GM12878 (cell line): ENCODE measurements at regions not wholly inside any gene's neighbourhood (a gene's known extent, or its start where the extent isn't known, plus 50 kb on each side); places are given as distances from the start of the nearest gene placed in this dataset.

Experiments used
- ATAC-seq: fragments of 200-7000 bp; cut with Tn5 transposase; 3 replicates; pipeline ENCODE4 v1.9.1; 2020; ENCODE audit warnings: mild to moderate bottlenecking, moderate library complexity
- BruUV-seq: library from RNA; stranded (reverse); fragments of 400-500 nt; replicated peaks from 2 replicates; lab custom pipeline; 2021; lab: Mats Ljungman, UMichigan
- CTCF ChIA-PET: fragments of 300-600 bp; sonication (Branson Sonifier 250); formaldehyde crosslinking; extraction: SDS; loops from one replicate; lab custom pipeline; 2021; ENCODE audit warnings: inconsistent platforms; lab: Yijun Ruan, JAX
- POLR2A ChIA-PET: fragments of 350-600 bp; formaldehyde crosslinking; extraction: SDS; loops from one replicate; lab custom pipeline; 2021; ENCODE audit warnings: inconsistent platforms; lab: Charles Lee
- RAD21 ChIA-PET: fragments of 300-600 bp; sonication (Branson Sonifier 250); formaldehyde crosslinking; loops from one replicate; lab custom pipeline; 2023; ENCODE audit warnings: antibody characterized with exemption; ENCODE audit not compliant: unreplicated experiment; lab: Charles Lee
- SMC1A ChIA-PET: fragments of 300-600 bp; sonication (Branson Sonifier 250); formaldehyde crosslinking; loops from one replicate; lab custom pipeline; 2023; ENCODE audit not compliant: unreplicated experiment, uncharacterized antibody; lab: Charles Lee
- DNase-seq: peaks from one replicate; pipeline ENCODE4 v3.0.0-alpha.2; 2011; ENCODE audit warnings: low read depth, low spot score
- FAIRE-seq: peaks from 3 replicates; lab custom pipeline; 2011; peaks lifted over from hg19 to GRCh38; lab: Jason Lieb, UNC
- H2AFZ ChIP-seq: 2 replicates; pipeline ENCODE4 v1.6.0; 2011; ENCODE audit warnings: low read depth, low read length, control low read depth; ENCODE audit not compliant: control insufficient read depth
- H3K27ac ChIP-seq: 2 replicates; pipeline ENCODE4 v1.5.1; 2011; ENCODE audit warnings: control low read depth; ENCODE audit not compliant: control insufficient read depth, insufficient read depth
- H3K27me3 ChIP-seq, 2 experiments: replicated peaks in 1 of 2; 2 replicates each; pipeline versions ENCODE4 v1.6.0 to v1.6.1; 2011; ENCODE audit warnings: low read length in 1 of 2; ENCODE audit not compliant: control insufficient read depth in 2 of 2, insufficient read depth in 2 of 2
- H3K36me3 ChIP-seq, 2 experiments: 2 replicates each; pipeline ENCODE4 v1.5.1; 2011; ENCODE audit warnings: low read length in 1 of 2; ENCODE audit not compliant: control insufficient read depth in 2 of 2, insufficient read depth in 2 of 2
- H3K4me1 ChIP-seq: 2 replicates; pipeline ENCODE4 v1.6.1; 2011; ENCODE audit warnings: mild to moderate bottlenecking, low read length, moderate library complexity, mixed read lengths; ENCODE audit not compliant: control insufficient read depth, insufficient read depth
- H3K4me2 ChIP-seq: 2 replicates; pipeline ENCODE4 v1.6.0; 2011; ENCODE audit warnings: control low read depth; ENCODE audit not compliant: control insufficient read depth, insufficient read depth
- H3K4me3 ChIP-seq: fragments of 200-600 bp; sonication (generic); 2 replicates; pipeline ENCODE4 v1.5.1; 2016
- H3K79me2 ChIP-seq: 2 replicates; pipeline ENCODE4 v1.6.0; 2011; ENCODE audit warnings: low read length; ENCODE audit not compliant: control insufficient read depth, insufficient read depth
- H3K9ac ChIP-seq: 2 replicates; pipeline ENCODE4 v1.8.0; 2011; ENCODE audit warnings: low read length, control low read depth, mixed read lengths; ENCODE audit not compliant: control insufficient read depth, insufficient read depth
- H3K9me3 ChIP-seq: replicated peaks from 3 replicates; pipeline ENCODE4 v1.5.1; 2011; ENCODE audit warnings: mild to moderate bottlenecking, low read length; ENCODE audit not compliant: control insufficient read depth, insufficient read depth
- H4K20me1 ChIP-seq: 2 replicates; pipeline ENCODE4 v1.6.0; 2011; ENCODE audit not compliant: control insufficient read depth, insufficient read depth
- ASH2L ChIP-seq: fragments of 300-600, 200-600 bp; sonication (generic); IDR thresholded peaks from 2 replicates; pipeline ENCODE4 v1.6.1; 2017; ENCODE audit warnings: low read depth, mild to moderate bottlenecking, borderline replicate concordance
- CEBPB ChIP-seq, 2 experiments: fragments of 150-350 bp in 1 of 2; IDR thresholded peaks; 2 replicates each; pipeline ENCODE4 v1.6.1; 2012 to 2014; ENCODE audit warnings: low read depth in 2 of 2, low read length in 2 of 2, borderline replicate concordance in 1 of 2, inconsistent platforms in 1 of 2
- CREB1 ChIP-seq: IDR thresholded peaks from 2 replicates; pipeline ENCODE4 v1.6.1; 2012; ENCODE audit warnings: low read depth, mild to moderate bottlenecking, inconsistent platforms
- CTCF ChIP-seq, 3 experiments: IDR thresholded peaks in 2 of 3; conservative IDR thresholded peaks in 1 of 3; 2 replicates each; pipeline ENCODE4 v1.5.1; 2011; ENCODE audit warnings: low read depth in 3 of 3, low read length in 3 of 3, mild to moderate bottlenecking in 3 of 3, control low read depth in 2 of 3, moderate library complexity in 2 of 3, inconsistent platforms in 1 of 3, mixed read lengths in 1 of 3; ENCODE audit not compliant: control insufficient read depth in 2 of 3, insufficient read depth in 1 of 3; ENCODE audit errors: extremely low read depth in 1 of 3
- E4F1 ChIP-seq: fragments of 450-650 bp; IDR thresholded peaks from 2 replicates; pipeline ENCODE4 v1.6.1; 2018; ENCODE audit warnings: borderline replicate concordance, mild to moderate bottlenecking; ENCODE audit not compliant: partially characterized antibody
- EGR1 ChIP-seq, 2 experiments: IDR thresholded peaks; 1 replicate in 1 of 2; 2 replicates in 1 of 2; pipeline ENCODE4 v1.6.1; 2011 to 2012; ENCODE audit warnings: low read depth in 2 of 2, low read length in 2 of 2, borderline replicate concordance in 1 of 2, mild to moderate bottlenecking in 1 of 2, moderate library complexity in 1 of 2
- EZH2 ChIP-seq: IDR thresholded peaks from 2 replicates; pipeline ENCODE4 v1.6.1; 2012; ENCODE audit warnings: low read depth, mild to moderate bottlenecking, control low read depth, inconsistent platforms, low read length, borderline replicate concordance; ENCODE audit not compliant: control insufficient read depth
- GATAD2B ChIP-seq: fragments of 450-650 bp; conservative IDR thresholded peaks from 2 replicates; pipeline ENCODE4 v1.6.1; 2017; ENCODE audit warnings: low read depth, mild to moderate bottlenecking, moderate library complexity
- LARP7 ChIP-seq: fragments of 450-650 bp; IDR thresholded peaks from 2 replicates; pipeline ENCODE4 v1.6.1; 2017; ENCODE audit warnings: mild to moderate bottlenecking
- MXI1 ChIP-seq: fragments of 150-350 bp; IDR thresholded peaks from 2 replicates; pipeline ENCODE4 v1.6.1; 2011; ENCODE audit warnings: low read depth, mild to moderate bottlenecking, inconsistent platforms, low read length, improper control_type of control experiment
- NFXL1 ChIP-seq: fragments of 450-650 bp; IDR thresholded peaks from 2 replicates; pipeline ENCODE4 v1.6.1; 2017; ENCODE audit warnings: antibody characterized with exemption, mild to moderate bottlenecking, borderline replicate concordance
- NFYB ChIP-seq: IDR thresholded peaks from 2 replicates; pipeline ENCODE4 v1.6.1; 2011; ENCODE audit warnings: low read depth, mild to moderate bottlenecking, low read length, improper control_type of control experiment, moderate library complexity; ENCODE audit not compliant: insufficient read depth
- NKRF ChIP-seq: fragments of 450-650 bp; conservative IDR thresholded peaks from 2 replicates; pipeline ENCODE4 v1.6.1; 2017; ENCODE audit warnings: mild to moderate bottlenecking, moderate library complexity
- SMAD5 ChIP-seq: IDR thresholded peaks from 2 replicates; pipeline ENCODE4 v1.6.1; 2016; ENCODE audit warnings: antibody characterized with exemption, low read depth
- YBX1 ChIP-seq: fragments of 450-650 bp; IDR thresholded peaks from 2 replicates; pipeline ENCODE4 v1.6.1; 2016; ENCODE audit warnings: antibody characterized with exemption
- WGBS: methylation state at CpG from one replicate; pipeline ENCODE4 v1.1.6; 2016; ENCODE audit warnings: low lambda C conversion rate; ENCODE audit not compliant: insufficient replicate concordance, insufficient coverage; ENCODE audit errors: missing lambda C conversion rate; 5-methylcytosine and 5-hydroxymethylcytosine counted together
- in situ Hi-C: fragments of 300-500 bp; cut with MboI; formaldehyde crosslinking; loops from 9 replicates; pipeline ENCODE4 v1.14.3; 2018; ENCODE audit warnings: mixed read lengths
- intact Hi-C: fragments of 100-400 bp; cut with micrococcal nuclease; formaldehyde crosslinking; loops from one replicate; pipeline ENCODE4 v1.14.2; 2022; ENCODE audit not compliant: unreplicated experiment

GRCh38 chr6:74603322-74604076, 602.4 kb downstream of the COL12A1 start:
- H3K9ac ChIP-seq: no peak overlapping the region
- FAIRE-seq (no peak), ATAC-seq (no peak), DNase-seq (no peak)
- ChIA-PET RAD21 (no interaction called here), CTCF (interaction anchor here (0.9 kb wide), 1 partner anchor 27 kb away, joined by 3 read pairs; no protein-coding TSS in a partner anchor), POLR2A (interaction anchor here (0.7 kb wide), 1 partner anchor 16 kb away, joined by 3 read pairs; no protein-coding TSS in a partner anchor), SMC1A (interaction anchor here (0.9 to 2.7 kb wide), 4 partner anchors 9 to 194 kb away, joined by 3 to 7 read pairs (median 4); no protein-coding TSS in a partner anchor)
- no peak overlapping the region for H3K4me2 ChIP-seq
- 25% methylated on average over 2 of the region's 2 CpGs for WGBS
- no peak overlapping the region for H2AFZ ChIP-seq
- peaks cover 10% of the 10 kb centered on the region for H3K4me1 ChIP-seq
- H3K27ac ChIP-seq: no peak overlapping the region
- H4K20me1 ChIP-seq: no peaks in the 10 kb centered on the region
- no peak overlapping the region for H3K4me3 ChIP-seq
- intact Hi-C loops (no loop called here), in situ Hi-C loops (no loop called here)
- no peaks in the 10 kb centered on the region for H3K79me2 ChIP-seq
- H3K36me3 ChIP-seq: no peaks in the 10 kb centered on the region
- no peaks in the 10 kb centered on the region for H3K9me3 ChIP-seq
- H3K27me3 ChIP-seq: no peaks in the 10 kb centered on the region
- BruUV-seq: no TSS peak
- no peak for TF ChIP-seq LARP7
- no peak for TF ChIP-seq MXI1
- TF ChIP-seq ASH2L: no peak
- no peak for TF ChIP-seq NKRF
- no peak for TF ChIP-seq EGR1 (IDR thresholded peaks at IDR 0.05; ENCODE audit: borderline replicate concordance in 1 of 2, low read depth in 2 of 2, low read length in 2 of 2)
- no peak for TF ChIP-seq CTCF (IDR thresholded peaks at IDR 0.05 in 2 of 3, conservative IDR thresholded peaks at IDR 0.05 in 1 of 3; ENCODE audit: control insufficient read depth in 2 of 3, extremely low read depth in 1 of 3, insufficient read depth in 1 of 3, low read depth in 3 of 3, low read length in 3 of 3)
- no peak for TF ChIP-seq CREB1
- TF ChIP-seq SMAD5: no peak
- TF ChIP-seq CEBPB (IDR thresholded peaks at IDR 0.05; ENCODE audit: borderline replicate concordance in 1 of 2, low read depth in 2 of 2, low read length in 2 of 2): no peak
- TF ChIP-seq E4F1: no peak
- no peak for TF ChIP-seq GATAD2B
- TF ChIP-seq EZH2: no peak
- no peak for TF ChIP-seq NFYB
- no peak for TF ChIP-seq YBX1
- no peak for TF ChIP-seq NFXL1
- TF ChIP-seq, all 136 proteins: peak for 0
